ENCODE measurements at regions not wholly inside any gene's neighbourhood (a gene's known extent, or its start where the extent isn't known, plus 50 kb on each side); places are given as distances from the start of the nearest gene placed in this dataset.

DNA sequence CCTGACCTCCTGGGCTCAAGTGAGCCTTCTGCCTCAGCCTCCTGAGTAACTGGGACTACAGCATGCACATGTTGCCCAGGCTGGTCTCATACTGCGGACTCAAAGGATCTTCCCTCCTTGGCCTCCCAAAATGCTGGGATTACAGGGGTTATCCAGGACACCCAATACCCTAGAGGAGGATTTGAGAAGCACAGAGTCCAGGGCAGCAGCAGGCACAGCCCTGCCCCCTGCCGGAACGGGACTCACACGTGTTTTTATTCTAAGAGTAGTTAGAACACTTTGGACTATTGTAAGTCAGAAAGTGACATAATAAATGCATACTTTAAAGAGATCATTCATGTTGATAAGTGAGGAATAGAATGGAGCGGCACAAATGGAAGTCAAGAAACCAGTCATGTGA is 80.2 kb downstream of the C6orf118 start:
- TF ChIP-seq, protein P1, sequence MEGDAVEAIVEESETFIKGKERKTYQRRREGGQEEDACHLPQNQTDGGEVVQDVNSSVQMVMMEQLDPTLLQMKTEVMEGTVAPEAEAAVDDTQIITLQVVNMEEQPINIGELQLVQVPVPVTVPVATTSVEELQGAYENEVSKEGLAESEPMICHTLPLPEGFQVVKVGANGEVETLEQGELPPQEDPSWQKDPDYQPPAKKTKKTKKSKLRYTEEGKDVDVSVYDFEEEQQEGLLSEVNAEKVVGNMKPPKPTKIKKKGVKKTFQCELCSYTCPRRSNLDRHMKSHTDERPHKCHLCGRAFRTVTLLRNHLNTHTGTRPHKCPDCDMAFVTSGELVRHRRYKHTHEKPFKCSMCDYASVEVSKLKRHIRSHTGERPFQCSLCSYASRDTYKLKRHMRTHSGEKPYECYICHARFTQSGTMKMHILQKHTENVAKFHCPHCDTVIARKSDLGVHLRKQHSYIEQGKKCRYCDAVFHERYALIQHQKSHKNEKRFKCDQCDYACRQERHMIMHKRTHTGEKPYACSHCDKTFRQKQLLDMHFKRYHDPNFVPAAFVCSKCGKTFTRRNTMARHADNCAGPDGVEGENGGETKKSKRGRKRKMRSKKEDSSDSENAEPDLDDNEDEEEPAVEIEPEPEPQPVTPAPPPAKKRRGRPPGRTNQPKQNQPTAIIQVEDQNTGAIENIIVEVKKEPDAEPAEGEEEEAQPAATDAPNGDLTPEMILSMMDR (conservative IDR thresholded peaks at IDR 0.05; ENCODE audit: low read depth, low read length), result no peak
- no peak for TF ChIP-seq RAD21 (IDR thresholded peaks at IDR 0.05; ENCODE audit: low read length)
- TF ChIP-seq FOS (IDR thresholded peaks at IDR 0.05; ENCODE audit: low read depth, low read length), result no peak
- TF ChIP-seq CEBPB (IDR thresholded peaks at IDR 0.05; ENCODE audit: low read depth, low read length), result no peak
- no peak for TF ChIP-seq POLR2A (IDR thresholded peaks at IDR 0.05; ENCODE audit: low read depth, low read length)
- TF ChIP-seq MAZ (IDR thresholded peaks at IDR 0.05; ENCODE audit: borderline replicate concordance, low read depth, low read length), result no peak
- TF ChIP-seq SMC3 (IDR thresholded peaks at IDR 0.05; ENCODE audit: low read depth, low read length), result no peak
- no peak for TF ChIP-seq BHLHE40 (IDR thresholded peaks at IDR 0.05; ENCODE audit: low read depth, low read length)

Data from IMR-90 (cell line).